Fibroblast of skin of left biceps (primary cell): ENCODE measurements at regions not wholly inside any gene's neighbourhood (a gene's known extent, or its start where the extent isn't known, plus 50 kb on each side); places are given as distances from the start of the nearest gene placed in this dataset.

ENCODE experiments used
- DNase-seq, 2 experiments: peaks; one replicate each; pipeline ENCODE4 v3.0.0-alpha.2; 2013; ENCODE audit warnings: low read depth in 2 of 2

- DNase-seq, result no peak
Measured at GRCh38 chr7:106606120-106606519, 54.8 kb downstream of the CCDC71L start.

GRCh38 chr7:106604971-106605370 lies 56.0 kb downstream of the CCDC71L start:
- no peak for DNase-seq

- DNase-seq, result no peak
Measured at GRCh38 chr7:106604303-106604924, 56.5 kb downstream of the CCDC71L start.

GRCh38 chr7:106603346-106603745 lies 57.6 kb downstream of the CCDC71L start:
- DNase-seq, result no peak

- no peak for DNase-seq
Measured at GRCh38 chr7:106602062-106602461, 58.9 kb downstream of the CCDC71L start.

- DNase-seq, result no peak
Measured at GRCh38 chr7:106600569-106601373, 60.2 kb downstream of the CCDC71L start.

- DNase-seq, result no peak
Measured at GRCh38 chr7:106599343-106599698, 61.6 kb downstream of the CCDC71L start.

GRCh38 chr7:106598663-106599342 lies 62.2 kb downstream of the CCDC71L start:
- DNase-seq, result no peak

GRCh38 chr7:106597751-106598546 lies 63.0 kb downstream of the CCDC71L start:
- DNase-seq, result no peak

- DNase-seq, result no peak
Measured at GRCh38 chr7:106597014-106597413, 63.9 kb downstream of the CCDC71L start.

- DNase-seq, result no peak
Measured at GRCh38 chr7:106595922-106596321, 65.0 kb downstream of the CCDC71L start.

GRCh38 chr7:106593028-106593417 lies 67.9 kb downstream of the CCDC71L start:
- no peak for DNase-seq

GRCh38 chr7:106592282-106593027 lies 68.5 kb downstream of the CCDC71L start:
- DNase-seq, result no peak

- DNase-seq, result no peak
Measured at GRCh38 chr7:106591146-106591545, 69.8 kb downstream of the CCDC71L start.

- no peak for DNase-seq
Measured at GRCh38 chr7:106590209-106590816, 70.6 kb downstream of the CCDC71L start.

GRCh38 chr7:106589198-106589879 lies 71.6 kb downstream of the CCDC71L start:
- no peak for DNase-seq

- DNase-seq, result no peak
Measured at GRCh38 chr7:106588422-106589197, 72.3 kb downstream of the CCDC71L start.

GRCh38 chr7:106584914-106585759 lies 75.8 kb downstream of the CCDC71L start:
- no peak for DNase-seq
